Muscle of back (tissue), 3 donors: ENCODE measurements at regions not wholly inside any gene's neighbourhood (a gene's known extent, or its start where the extent isn't known, plus 50 kb on each side); places are given as distances from the start of the nearest gene placed in this dataset.

Experiments
- DNase-seq, 3 donors: peaks; one replicate each; pipeline versions ENCODE4 v3.0.0 to v3.0.0-alpha.2; 2013

- no peak for DNase-seq
These were observed 376.2 kb downstream of the GXYLT1 start for GRCh38 chr12:41768456-41768855.

- no peak for DNase-seq
These were observed 382.0 kb downstream of the GXYLT1 start for GRCh38 chr12:41762691-41763090.

- DNase-seq: no peak
These were observed 399.1 kb downstream of the GXYLT1 start for GRCh38 chr12:41745593-41745992.

GRCh38 chr12:41743835-41744234, 400.8 kb downstream of the GXYLT1 start:
- DNase-seq: no peak

- DNase-seq: no peak
These were observed 405.6 kb downstream of the GXYLT1 start for GRCh38 chr12:41739066-41739465.

GRCh38 chr12:41737423-41737822, 407.3 kb downstream of the GXYLT1 start:
- no peak for DNase-seq

GRCh38 chr12:41736436-41736835, 408.2 kb downstream of the GXYLT1 start:
- no peak for DNase-seq

GRCh38 chr12:41731691-41732090, 413.0 kb downstream of the GXYLT1 start:
- no peak for DNase-seq

- DNase-seq: no peak
These were observed 413.6 kb downstream of the GXYLT1 start for GRCh38 chr12:41731061-41731460.

- DNase-seq: no peak
These were observed 420.5 kb downstream of the GXYLT1 start for GRCh38 chr12:41724216-41724615.

- no peak for DNase-seq
These were observed 425.5 kb downstream of the GXYLT1 start for GRCh38 chr12:41719214-41719613.

GRCh38 chr12:41715256-41715655, 429.4 kb downstream of the GXYLT1 start:
- DNase-seq: peak in 1 of 3 donors; percentile 8

GRCh38 chr12:41709463-41710285, 435.0 kb downstream of the GXYLT1 start:
- DNase-seq: peak in 2 of 3 donors; percentile 12 to 43

GRCh38 chr12:41709012-41709411, 435.7 kb downstream of the GXYLT1 start:
- no peak for DNase-seq

GRCh38 chr12:41706376-41706775, 438.3 kb downstream of the GXYLT1 start:
- no peak for DNase-seq

GRCh38 chr12:41701943-41702601, 442.6 kb downstream of the GXYLT1 start:
- no peak for DNase-seq

GRCh38 chr12:41700940-41701339, 443.7 kb downstream of the GXYLT1 start:
- no peak for DNase-seq

GRCh38 chr12:41699658-41700057, 445.0 kb downstream of the GXYLT1 start:
- no peak for DNase-seq

- no peak for DNase-seq
These were observed 447.5 kb downstream of the GXYLT1 start for GRCh38 chr12:41697161-41697560.

- DNase-seq: no peak
These were observed 459.7 kb downstream of the GXYLT1 start for GRCh38 chr12:41684997-41685396.

GRCh38 chr12:41683513-41684240, 461.0 kb downstream of the GXYLT1 start:
- DNase-seq: peak in 2 of 3 donors; percentile 4 to 31

- no peak for DNase-seq
These were observed 461.7 kb downstream of the GXYLT1 start for GRCh38 chr12:41683023-41683422.

- DNase-seq: no peak
These were observed 462.8 kb downstream of the GXYLT1 start for GRCh38 chr12:41681898-41682297.
